SJSA1 (cell line): ENCODE measurements at regions not wholly inside any gene's neighbourhood (a gene's known extent, or its start where the extent isn't known, plus 50 kb on each side); places are given as distances from the start of the nearest gene placed in this dataset.

ENCODE experiments used
- DNase-seq, 2 experiments: peaks; one replicate each; pipeline ENCODE4 v3.0.0-alpha.2; 2015 to 2020; ENCODE audit warnings: low spot score in 2 of 2, low read depth in 1 of 2
- H3K27ac ChIP-seq: fragments of 250-450 bp; sonication (Bioruptor Pico); 2 replicates; pipeline ENCODE4 v1.5.1; 2020; ENCODE audit warnings: mild to moderate bottlenecking, moderate library complexity
- H3K27me3 ChIP-seq: fragments of 250-450 bp; sonication (Bioruptor Pico); replicated peaks from 2 replicates; pipeline ENCODE4 v1.5.1; 2020; ENCODE audit warnings: mild to moderate bottlenecking, moderate library complexity
- H3K36me3 ChIP-seq: fragments of 250-450 bp; sonication (Bioruptor Pico); 2 replicates; pipeline ENCODE4 v1.5.1; 2020; ENCODE audit warnings: mild to moderate bottlenecking
- H3K4me1 ChIP-seq: fragments of 250-450 bp; sonication (Bioruptor Pico); replicated peaks from 2 replicates; pipeline ENCODE4 v1.6.1; 2021; ENCODE audit warnings: mild to moderate bottlenecking
- H3K4me3 ChIP-seq: fragments of 250-450 bp; sonication (Bioruptor Pico); 2 replicates; pipeline ENCODE4 v1.5.1; 2020; ENCODE audit warnings: mild to moderate bottlenecking
- H3K9me3 ChIP-seq: fragments of 250-450 bp; sonication (Bioruptor Pico); replicated peaks from 2 replicates; pipeline ENCODE4 v1.5.1; 2020; ENCODE audit warnings: mild to moderate bottlenecking

GRCh38 chr16:85380002-85380395 lies 233.1 kb upstream of the GSE1 start:
- Histone ChIP-seq H3K27me3 (no peaks in the 10 kb centered on the region), H3K4me1 (peaks cover 12% of the 10 kb centered on the region), H3K9me3 (no peaks in the 10 kb centered on the region), H3K36me3 (peaks cover 5% of the 10 kb centered on the region), H3K4me3 (no peak overlapping the region), H3K27ac (no peak overlapping the region)
- no peak for DNase-seq

DNA sequence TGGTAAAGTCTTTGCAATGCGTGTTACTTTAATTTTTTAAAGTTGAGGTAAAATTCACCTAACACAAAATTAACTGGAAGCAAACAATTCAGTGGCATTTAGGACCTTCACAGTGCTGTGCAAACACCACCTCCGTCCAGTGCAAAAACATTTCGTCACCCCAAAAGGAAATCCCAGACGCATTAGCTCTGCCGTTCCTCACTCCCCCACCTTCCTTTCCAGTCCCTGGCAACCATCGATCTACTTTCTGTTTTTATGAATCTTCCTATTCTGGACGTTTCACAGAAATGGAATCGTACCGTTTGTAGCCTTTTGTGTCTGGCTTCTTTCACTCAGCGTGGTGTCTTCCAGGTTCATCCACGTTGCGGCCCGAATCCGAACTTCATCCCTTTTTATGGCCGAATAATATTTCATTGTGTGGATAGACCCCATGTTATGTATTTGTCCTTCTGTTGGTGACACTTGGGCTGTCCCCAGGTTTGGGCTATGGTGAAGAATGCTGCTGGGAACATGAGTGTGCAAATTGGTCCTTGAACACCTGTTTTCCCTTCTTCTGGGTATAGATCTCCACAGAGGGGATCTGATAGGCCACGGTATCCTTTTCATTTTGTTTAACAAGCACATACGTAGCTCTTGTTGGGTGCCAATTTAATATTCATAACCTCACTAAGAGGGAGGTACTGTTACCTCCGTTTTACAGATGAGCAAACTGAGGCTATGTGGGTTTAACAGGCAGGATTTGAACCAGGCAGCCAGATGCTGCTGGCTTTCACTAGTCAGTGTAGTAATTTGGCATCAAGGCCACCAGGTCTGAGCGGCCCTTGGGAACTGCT lies 232.0 kb upstream of the GSE1 start:
- DNase-seq: no peak
- no peaks in the 10 kb centered on the region for H3K27me3 ChIP-seq
- H3K4me1 ChIP-seq: peaks cover 11% of the 10 kb centered on the region
- no peak overlapping the region for H3K4me3 ChIP-seq
- no peaks in the 10 kb centered on the region for H3K9me3 ChIP-seq
- H3K27ac ChIP-seq: no peak overlapping the region
- peaks cover 5% of the 10 kb centered on the region for H3K36me3 ChIP-seq

GRCh38 chr16:85381738-85382592 lies 231.2 kb upstream of the GSE1 start:
- H3K27me3 ChIP-seq: no peaks in the 10 kb centered on the region
- H3K36me3 ChIP-seq: peaks cover 5% of the 10 kb centered on the region
- no peaks in the 10 kb centered on the region for H3K9me3 ChIP-seq
- no peak overlapping the region for H3K27ac ChIP-seq
- H3K4me3 ChIP-seq: no peak overlapping the region
- H3K4me1 ChIP-seq: peaks cover 4% of the 10 kb centered on the region
- no peak for DNase-seq

GRCh38 chr16:85382717-85383118 lies 230.4 kb upstream of the GSE1 start:
- Histone ChIP-seq H3K36me3 (peaks cover 5% of the 10 kb centered on the region), H3K9me3 (no peaks in the 10 kb centered on the region), H3K27ac (no peak overlapping the region), H3K4me1 (peaks cover under 1% of the 10 kb centered on the region; the same call in 1 of the 2 replicates), H3K27me3 (no peaks in the 10 kb centered on the region), H3K4me3 (no peak overlapping the region)
- no peak for DNase-seq

DNA sequence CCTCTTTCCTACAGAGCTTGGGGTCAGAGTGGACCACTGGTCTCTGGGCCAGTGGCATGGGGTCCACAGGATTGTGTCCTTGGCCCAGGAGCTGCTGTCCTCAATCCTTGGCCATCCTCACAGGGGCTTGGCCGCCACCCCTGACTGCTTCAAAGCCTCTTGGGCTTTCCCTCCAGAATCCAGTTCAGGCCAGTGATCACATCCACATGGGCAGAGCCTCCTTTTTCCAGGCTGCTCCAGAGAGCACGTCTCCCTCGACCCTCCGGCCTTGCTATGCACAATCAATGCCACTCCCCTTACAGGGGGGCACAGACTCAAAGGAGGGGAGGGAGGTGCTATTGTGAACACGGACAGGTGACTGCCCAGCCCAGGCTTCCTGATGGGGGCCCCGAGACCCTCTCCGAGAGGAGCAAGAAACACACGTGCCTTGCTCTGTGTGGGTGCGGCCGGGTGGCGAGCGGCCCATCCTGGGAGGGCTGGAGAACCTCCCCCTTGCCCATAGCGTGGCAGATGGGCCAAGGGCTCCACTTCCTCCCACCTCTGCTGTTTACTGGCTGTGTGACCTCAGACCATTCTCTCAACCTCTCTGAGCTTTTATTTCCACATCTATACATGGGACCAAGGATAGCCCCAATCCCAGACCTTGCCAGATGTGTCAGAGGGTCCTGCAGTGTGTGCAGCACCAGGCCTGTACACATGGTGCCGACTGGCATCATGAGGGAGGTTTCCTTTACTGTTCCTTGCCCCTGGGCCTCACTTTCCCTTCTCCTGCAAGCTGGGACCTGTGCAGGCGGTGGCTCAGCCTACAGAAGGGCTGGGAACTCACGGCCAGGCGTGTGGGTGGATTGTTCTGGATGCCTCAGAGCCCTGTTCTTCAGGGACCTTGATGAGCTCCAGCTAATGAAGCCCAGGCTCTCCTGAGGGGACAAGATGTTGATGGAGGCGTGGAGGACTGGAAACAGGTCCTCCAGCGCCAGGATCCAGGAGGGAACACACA lies 229.0 kb upstream of the GSE1 start:
- Histone ChIP-seq H3K36me3 (peaks cover 5% of the 10 kb centered on the region), H3K4me1 (no peaks in the 10 kb centered on the region), H3K4me3 (no peak overlapping the region), H3K27ac (no peak overlapping the region), H3K9me3 (no peaks in the 10 kb centered on the region), H3K27me3 (no peaks in the 10 kb centered on the region)
- DNase-seq: peak in 1 of 2 experiments; percentile 40

- H3K4me3 ChIP-seq: no peak overlapping the region
- no peaks in the 10 kb centered on the region for H3K9me3 ChIP-seq
- peaks cover 5% of the 10 kb centered on the region for H3K4me1 ChIP-seq
- DNase-seq: peak in 1 of 2 experiments; percentile 41
- H3K27me3 ChIP-seq: no peaks in the 10 kb centered on the region
- peaks cover 5% of the 10 kb centered on the region for H3K36me3 ChIP-seq
- H3K27ac ChIP-seq: no peak overlapping the region
These were observed 228.2 kb upstream of the GSE1 start for GRCh38 chr16:85384833-85385462.

- peaks cover 10% of the 10 kb centered on the region for H3K4me1 ChIP-seq
- DNase-seq: peak in 1 of 2 experiments; percentile 37
These were observed 227.4 kb upstream of the GSE1 start for GRCh38 chr16:85385463-85386331.

DNA sequence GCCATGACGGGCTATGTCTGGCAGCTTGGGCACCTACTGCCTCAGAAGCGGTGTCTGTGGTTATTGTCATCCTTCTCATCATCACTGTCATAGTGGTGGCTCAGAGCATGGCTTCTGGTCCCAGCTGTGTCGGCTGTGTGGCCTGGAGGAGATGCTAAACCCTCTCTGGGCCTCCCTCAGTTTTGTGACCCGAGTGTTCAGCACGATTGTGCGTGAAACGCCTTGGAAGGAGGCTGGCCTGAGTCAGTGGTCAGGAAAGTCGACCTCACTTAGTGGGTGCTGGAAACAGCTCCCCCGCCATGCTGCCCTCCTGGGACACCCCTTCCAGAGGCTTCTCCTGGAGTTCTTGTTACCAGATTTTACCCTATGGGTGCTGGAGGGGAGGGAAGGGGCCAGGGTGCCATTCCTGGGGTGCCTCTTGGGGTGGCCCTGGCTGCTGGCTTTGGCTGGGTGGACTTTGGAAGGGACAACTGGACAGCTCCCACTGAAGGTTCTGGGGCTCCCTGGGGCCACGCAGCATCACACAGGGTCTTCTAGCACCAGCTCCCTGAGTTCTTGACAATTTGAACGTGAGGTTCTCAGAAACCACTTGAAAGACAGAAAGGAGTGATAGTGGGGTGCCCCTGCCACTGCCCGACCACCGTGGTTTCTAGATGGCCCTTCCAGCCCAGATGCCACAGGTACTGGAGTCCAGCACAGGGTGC lies 226.5 kb upstream of the GSE1 start:
- DNase-seq: peak in 1 of 2 experiments; percentile 33
- Histone ChIP-seq H3K4me1 (peaks cover 19% of the 10 kb centered on the region), H3K27me3 (no peaks in the 10 kb centered on the region), H3K9me3 (no peaks in the 10 kb centered on the region), H3K4me3 (no peak overlapping the region), H3K27ac (no peak overlapping the region), H3K36me3 (peaks cover 5% of the 10 kb centered on the region)

More at GRCh38 chr16:85385463-85386331, 227.4 kb upstream of the GSE1 start:
- no peaks in the 10 kb centered on the region for H3K9me3 ChIP-seq
- peaks cover 5% of the 10 kb centered on the region for H3K36me3 ChIP-seq
- H3K27ac ChIP-seq: no peak overlapping the region
- no peak overlapping the region for H3K4me3 ChIP-seq
- no peaks in the 10 kb centered on the region for H3K27me3 ChIP-seq

- no peak overlapping the region for H3K27ac ChIP-seq
- H3K9me3 ChIP-seq: no peaks in the 10 kb centered on the region
- peaks cover 5% of the 10 kb centered on the region for H3K36me3 ChIP-seq
- no peak for DNase-seq
- H3K4me3 ChIP-seq: no peak overlapping the region
- peaks cover 20% of the 10 kb centered on the region for H3K4me1 ChIP-seq
- no peaks in the 10 kb centered on the region for H3K27me3 ChIP-seq
These were observed 226.0 kb upstream of the GSE1 start for GRCh38 chr16:85387171-85387507.

- Histone ChIP-seq H3K9me3 (no peaks in the 10 kb centered on the region), H3K4me1 (peaks cover 20% of the 10 kb centered on the region), H3K36me3 (peaks cover 3% of the 10 kb centered on the region), H3K4me3 (no peak overlapping the region), H3K27me3 (no peaks in the 10 kb centered on the region), H3K27ac (no peak overlapping the region)
- no peak for DNase-seq
These were observed 225.3 kb upstream of the GSE1 start for GRCh38 chr16:85387731-85388295.

- Histone ChIP-seq H3K9me3 (no peaks in the 10 kb centered on the region), H3K27ac (peak overlapping the region; percentile 61)
These were observed 223.2 kb upstream of the GSE1 start for GRCh38 chr16:85389679-85390470.

More at GRCh38 chr16:85389679-85390470, 223.2 kb upstream of the GSE1 start:
- peaks cover 28% of the 10 kb centered on the region for H3K4me1 ChIP-seq
- peak in 1 of 2 experiments; percentile 42 for DNase-seq
- no peaks in the 10 kb centered on the region; the same call in 1 of the 2 replicates for H3K36me3 ChIP-seq
- H3K4me3 ChIP-seq: no peak overlapping the region
- no peaks in the 10 kb centered on the region for H3K27me3 ChIP-seq
